ENCODE measurements at regions not wholly inside any gene's neighbourhood (a gene's known extent, or its start where the extent isn't known, plus 50 kb on each side); places are given as distances from the start of the nearest gene placed in this dataset.

- TF ChIP-seq ZMAT4 (CRISPR knock-in tag; IDR thresholded peaks at IDR 0.05) (no peak), NR2C2 (CRISPR knock-in tag; IDR thresholded peaks at IDR 0.05) (no peak), ZBTB21 (CRISPR knock-in tag; IDR thresholded peaks at IDR 0.05; ENCODE audit: borderline replicate concordance) (no peak), KAT7 (CRISPR knock-in tag; IDR thresholded peaks at IDR 0.05; ENCODE audit: borderline replicate concordance) (no peak), IRF1 (CRISPR knock-in tag; IDR thresholded peaks at IDR 0.05) (no peak)
These were observed 286.8 kb upstream of the PBX1 start (continued) for GRCh38 chr1:164272156-164272555.

GRCh38 chr1:164296172-164296571 is 262.8 kb upstream of the PBX1 start:
- Mint-ChIP-seq H3K9me3 (peaks cover 7% of the 10 kb centered on the region), H3K36me3 (no peaks in the 10 kb centered on the region), H3K27ac (no peak overlapping the region), H3K27me3 (ENCODE audit: low read depth) (peaks cover 60% of the 10 kb centered on the region), H3K4me3 (no peak overlapping the region), H3K4me1 (peaks cover 4% of the 10 kb centered on the region; the same call in 1 of the 2 replicates)
- ATAC-seq (no peak), DNase-seq (ENCODE audit: low spot score) (no peak)
- ChIA-PET POLR2A (no interaction called here), CTCF (no interaction called here)
- TF ChIP-seq ZNF121 (CRISPR knock-in tag; IDR thresholded peaks at IDR 0.05): no peak
- TF ChIP-seq JAZF1 (CRISPR knock-in tag; IDR thresholded peaks at IDR 0.05): no peak
- no peak for TF ChIP-seq NR3C1 (CRISPR knock-in tag; conservative IDR thresholded peaks at IDR 0.05; ENCODE audit: low read depth)
- TF ChIP-seq FOXP4 (CRISPR knock-in tag; IDR thresholded peaks at IDR 0.05): no peak
- no peak for TF ChIP-seq ATF3 (CRISPR knock-in tag; conservative IDR thresholded peaks at IDR 0.05)
- TF ChIP-seq GRHL2 (CRISPR knock-in tag; IDR thresholded peaks at IDR 0.05; ENCODE audit: insufficient replicate concordance, severe bottlenecking): no peak
- TF ChIP-seq ZNF425 (CRISPR knock-in tag; conservative IDR thresholded peaks at IDR 0.05): no peak
- TF ChIP-seq PRDM15 (CRISPR knock-in tag; IDR thresholded peaks at IDR 0.05): no peak
- TF ChIP-seq ZNF423 (CRISPR knock-in tag; IDR thresholded peaks at IDR 0.05): no peak
- TF ChIP-seq ARID4B (CRISPR knock-in tag; IDR thresholded peaks at IDR 0.05; ENCODE audit: borderline replicate concordance): no peak
- no peak for TF ChIP-seq ZNF263 (CRISPR knock-in tag; IDR thresholded peaks at IDR 0.05; ENCODE audit: low read depth)
- TF ChIP-seq E2F5 (CRISPR knock-in tag; IDR thresholded peaks at IDR 0.05): no peak
- TF ChIP-seq MLX (CRISPR knock-in tag; IDR thresholded peaks at IDR 0.05): no peak
- TF ChIP-seq CREB1 (CRISPR knock-in tag; IDR thresholded peaks at IDR 0.05): no peak

Measured in WTC11 (cell line).